SK-N-SH (cell line): ENCODE measurements at regions not wholly inside any gene's neighbourhood (a gene's known extent, or its start where the extent isn't known, plus 50 kb on each side); places are given as distances from the start of the nearest gene placed in this dataset.

Experiments used
- ELF1 ChIP-seq: IDR thresholded peaks from 2 replicates; pipeline ENCODE4 v1.4.0; 2012
- NFIC ChIP-seq: IDR thresholded peaks from 2 replicates; pipeline ENCODE4 v1.4.0; 2012; ENCODE audit warnings: borderline replicate concordance
- POLR2AphosphoS5 ChIP-seq: IDR thresholded peaks from 2 replicates; pipeline ENCODE4 v1.6.1; 2012; ENCODE audit warnings: low read depth, low read length
- RAD21 ChIP-seq: IDR thresholded peaks from 2 replicates; pipeline ENCODE4 v1.6.1; 2012; ENCODE audit warnings: mild to moderate bottlenecking, low read length
- RFX5 ChIP-seq: IDR thresholded peaks from 2 replicates; pipeline ENCODE4 v1.6.1; 2012; ENCODE audit warnings: mild to moderate bottlenecking, improper control_type of control experiment, low read length
- RXRA ChIP-seq: IDR thresholded peaks from 2 replicates; pipeline ENCODE4 v1.4.0; 2012; ENCODE audit warnings: low read depth, mild to moderate bottlenecking, borderline replicate concordance
- SIN3A ChIP-seq: IDR thresholded peaks from 2 replicates; pipeline ENCODE4 v1.6.1; 2012; ENCODE audit warnings: low read depth, mild to moderate bottlenecking, low read length, moderate library complexity, borderline replicate concordance
- SMC3 ChIP-seq: IDR thresholded peaks from 2 replicates; pipeline ENCODE4 v1.6.1; 2012; ENCODE audit warnings: low read depth, low read length, improper control_type of control experiment
- TAF1 ChIP-seq: IDR thresholded peaks from 2 replicates; pipeline ENCODE4 v1.6.1; 2012; ENCODE audit warnings: low read depth, mild to moderate bottlenecking, low read length, moderate library complexity, borderline replicate concordance
- TF ChIP-seq, protein P1 (sequence below): fragments of 200-600 bp; sonication (generic); IDR thresholded peaks from 2 replicates; pipeline ENCODE4 v1.6.1; 2017; ENCODE audit warnings: antibody characterized with exemption, mild to moderate bottlenecking, moderate library complexity
- TF ChIP-seq, protein P2 (sequence below): IDR thresholded peaks from 2 replicates; pipeline ENCODE4 v1.4.0; 2012; ENCODE audit warnings: low read depth
- TF ChIP-seq, protein P3 (sequence below): IDR thresholded peaks from 2 replicates; pipeline ENCODE4; 2012
- TF ChIP-seq, protein P4 (sequence below): IDR thresholded peaks from 2 replicates; pipeline ENCODE4 v1.6.1; 2012; ENCODE audit warnings: mild to moderate bottlenecking, low read depth, low read length, moderate library complexity
- TF ChIP-seq, protein P5 (sequence below): fragments of 150-350 bp; IDR thresholded peaks from 2 replicates; pipeline ENCODE4 v1.6.1; 2017; ENCODE audit warnings: antibody characterized with exemption, low read length, low read depth, borderline replicate concordance

DNA sequence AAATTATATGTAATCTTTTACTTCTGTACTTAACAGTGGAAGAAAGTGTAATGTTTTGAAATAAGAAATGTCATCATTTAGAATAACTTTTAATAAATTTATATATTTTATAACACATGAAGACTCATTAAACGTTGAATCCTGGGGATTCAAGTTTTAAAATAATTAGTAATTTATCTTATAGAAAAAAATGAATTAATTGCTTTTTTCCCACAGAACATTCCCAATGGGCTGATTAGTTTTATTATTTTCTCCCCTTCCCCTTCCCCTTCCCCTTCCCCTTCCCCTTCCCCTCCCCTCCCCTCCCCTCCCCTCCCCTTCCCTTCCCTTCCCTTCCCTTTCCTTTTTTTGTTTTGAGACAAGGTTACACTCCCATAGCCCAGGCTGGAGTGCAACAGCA is 79.7 kb downstream of the MRPS30 start:
- TF ChIP-seq, protein P1, sequence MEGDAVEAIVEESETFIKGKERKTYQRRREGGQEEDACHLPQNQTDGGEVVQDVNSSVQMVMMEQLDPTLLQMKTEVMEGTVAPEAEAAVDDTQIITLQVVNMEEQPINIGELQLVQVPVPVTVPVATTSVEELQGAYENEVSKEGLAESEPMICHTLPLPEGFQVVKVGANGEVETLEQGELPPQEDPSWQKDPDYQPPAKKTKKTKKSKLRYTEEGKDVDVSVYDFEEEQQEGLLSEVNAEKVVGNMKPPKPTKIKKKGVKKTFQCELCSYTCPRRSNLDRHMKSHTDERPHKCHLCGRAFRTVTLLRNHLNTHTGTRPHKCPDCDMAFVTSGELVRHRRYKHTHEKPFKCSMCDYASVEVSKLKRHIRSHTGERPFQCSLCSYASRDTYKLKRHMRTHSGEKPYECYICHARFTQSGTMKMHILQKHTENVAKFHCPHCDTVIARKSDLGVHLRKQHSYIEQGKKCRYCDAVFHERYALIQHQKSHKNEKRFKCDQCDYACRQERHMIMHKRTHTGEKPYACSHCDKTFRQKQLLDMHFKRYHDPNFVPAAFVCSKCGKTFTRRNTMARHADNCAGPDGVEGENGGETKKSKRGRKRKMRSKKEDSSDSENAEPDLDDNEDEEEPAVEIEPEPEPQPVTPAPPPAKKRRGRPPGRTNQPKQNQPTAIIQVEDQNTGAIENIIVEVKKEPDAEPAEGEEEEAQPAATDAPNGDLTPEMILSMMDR: no peak
- no peak for TF ChIP-seq SMC3
- TF ChIP-seq, protein P2, sequence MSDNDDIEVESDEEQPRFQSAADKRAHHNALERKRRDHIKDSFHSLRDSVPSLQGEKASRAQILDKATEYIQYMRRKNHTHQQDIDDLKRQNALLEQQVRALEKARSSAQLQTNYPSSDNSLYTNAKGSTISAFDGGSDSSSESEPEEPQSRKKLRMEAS: no peak
- TF ChIP-seq, protein P3, sequence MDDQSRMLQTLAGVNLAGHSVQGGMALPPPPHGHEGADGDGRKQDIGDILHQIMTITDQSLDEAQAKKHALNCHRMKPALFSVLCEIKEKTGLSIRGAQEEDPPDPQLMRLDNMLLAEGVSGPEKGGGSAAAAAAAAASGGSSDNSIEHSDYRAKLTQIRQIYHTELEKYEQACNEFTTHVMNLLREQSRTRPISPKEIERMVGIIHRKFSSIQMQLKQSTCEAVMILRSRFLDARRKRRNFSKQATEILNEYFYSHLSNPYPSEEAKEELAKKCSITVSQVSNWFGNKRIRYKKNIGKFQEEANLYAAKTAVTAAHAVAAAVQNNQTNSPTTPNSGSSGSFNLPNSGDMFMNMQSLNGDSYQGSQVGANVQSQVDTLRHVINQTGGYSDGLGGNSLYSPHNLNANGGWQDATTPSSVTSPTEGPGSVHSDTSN: no peak
- no peak for TF ChIP-seq ELF1
- no peak for TF ChIP-seq RFX5
- TF ChIP-seq RAD21: no peak
- TF ChIP-seq, protein P4, sequence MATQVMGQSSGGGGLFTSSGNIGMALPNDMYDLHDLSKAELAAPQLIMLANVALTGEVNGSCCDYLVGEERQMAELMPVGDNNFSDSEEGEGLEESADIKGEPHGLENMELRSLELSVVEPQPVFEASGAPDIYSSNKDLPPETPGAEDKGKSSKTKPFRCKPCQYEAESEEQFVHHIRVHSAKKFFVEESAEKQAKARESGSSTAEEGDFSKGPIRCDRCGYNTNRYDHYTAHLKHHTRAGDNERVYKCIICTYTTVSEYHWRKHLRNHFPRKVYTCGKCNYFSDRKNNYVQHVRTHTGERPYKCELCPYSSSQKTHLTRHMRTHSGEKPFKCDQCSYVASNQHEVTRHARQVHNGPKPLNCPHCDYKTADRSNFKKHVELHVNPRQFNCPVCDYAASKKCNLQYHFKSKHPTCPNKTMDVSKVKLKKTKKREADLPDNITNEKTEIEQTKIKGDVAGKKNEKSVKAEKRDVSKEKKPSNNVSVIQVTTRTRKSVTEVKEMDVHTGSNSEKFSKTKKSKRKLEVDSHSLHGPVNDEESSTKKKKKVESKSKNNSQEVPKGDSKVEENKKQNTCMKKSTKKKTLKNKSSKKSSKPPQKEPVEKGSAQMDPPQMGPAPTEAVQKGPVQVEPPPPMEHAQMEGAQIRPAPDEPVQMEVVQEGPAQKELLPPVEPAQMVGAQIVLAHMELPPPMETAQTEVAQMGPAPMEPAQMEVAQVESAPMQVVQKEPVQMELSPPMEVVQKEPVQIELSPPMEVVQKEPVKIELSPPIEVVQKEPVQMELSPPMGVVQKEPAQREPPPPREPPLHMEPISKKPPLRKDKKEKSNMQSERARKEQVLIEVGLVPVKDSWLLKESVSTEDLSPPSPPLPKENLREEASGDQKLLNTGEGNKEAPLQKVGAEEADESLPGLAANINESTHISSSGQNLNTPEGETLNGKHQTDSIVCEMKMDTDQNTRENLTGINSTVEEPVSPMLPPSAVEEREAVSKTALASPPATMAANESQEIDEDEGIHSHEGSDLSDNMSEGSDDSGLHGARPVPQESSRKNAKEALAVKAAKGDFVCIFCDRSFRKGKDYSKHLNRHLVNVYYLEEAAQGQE: no peak
- no peak for TF ChIP-seq TAF1
- no peak for TF ChIP-seq NFIC
- TF ChIP-seq, protein P5, sequence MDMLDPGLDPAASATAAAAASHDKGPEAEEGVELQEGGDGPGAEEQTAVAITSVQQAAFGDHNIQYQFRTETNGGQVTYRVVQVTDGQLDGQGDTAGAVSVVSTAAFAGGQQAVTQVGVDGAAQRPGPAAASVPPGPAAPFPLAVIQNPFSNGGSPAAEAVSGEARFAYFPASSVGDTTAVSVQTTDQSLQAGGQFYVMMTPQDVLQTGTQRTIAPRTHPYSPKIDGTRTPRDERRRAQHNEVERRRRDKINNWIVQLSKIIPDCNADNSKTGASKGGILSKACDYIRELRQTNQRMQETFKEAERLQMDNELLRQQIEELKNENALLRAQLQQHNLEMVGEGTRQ: no peak
- no peak for TF ChIP-seq RXRA
- TF ChIP-seq SIN3A: no peak
- no peak for TF ChIP-seq POLR2AphosphoS5
